ENCODE measurements at regions not wholly inside any gene's neighbourhood (a gene's known extent, or its start where the extent isn't known, plus 50 kb on each side); places are given as distances from the start of the nearest gene placed in this dataset.

GRCh38 chr9:126080641-126081040, 246.0 kb upstream of the MVB12B start:
- no peak for TF ChIP-seq TOX (CRISPR knock-in tag; IDR thresholded peaks at IDR 0.05; ENCODE audit: borderline replicate concordance)
- no peak for TF ChIP-seq ZFP30 (CRISPR knock-in tag; IDR thresholded peaks at IDR 0.05)
- TF ChIP-seq OSR1 (CRISPR knock-in tag; IDR thresholded peaks at IDR 0.05) = no peak
- TF ChIP-seq ZFP3 (CRISPR knock-in tag; IDR thresholded peaks at IDR 0.05) = no peak
- no peak for TF ChIP-seq ARNTL (CRISPR knock-in tag; IDR thresholded peaks at IDR 0.05; ENCODE audit: borderline replicate concordance, low read depth)
- no peak for TF ChIP-seq CSRNP3 (CRISPR knock-in tag; IDR thresholded peaks at IDR 0.05)
- TF ChIP-seq ZNF70 (CRISPR knock-in tag; IDR thresholded peaks at IDR 0.05) = no peak
- TF ChIP-seq RARB (CRISPR knock-in tag; IDR thresholded peaks at IDR 0.05) = no peak
- TF ChIP-seq SNAI2 (CRISPR knock-in tag; IDR thresholded peaks at IDR 0.05) = no peak
- TF ChIP-seq ZNF8 (CRISPR knock-in tag; IDR thresholded peaks at IDR 0.05) = no peak
- no peak for TF ChIP-seq ESRRG (CRISPR knock-in tag; IDR thresholded peaks at IDR 0.05)
- ATAC-seq = no peak

- no peak for ATAC-seq
- no peak for TF ChIP-seq ARNTL (CRISPR knock-in tag; IDR thresholded peaks at IDR 0.05; ENCODE audit: borderline replicate concordance, low read depth)
- no peak for TF ChIP-seq RARB (CRISPR knock-in tag; IDR thresholded peaks at IDR 0.05)
- no peak for TF ChIP-seq TOX (CRISPR knock-in tag; IDR thresholded peaks at IDR 0.05; ENCODE audit: borderline replicate concordance)
- no peak for TF ChIP-seq ZFP30 (CRISPR knock-in tag; IDR thresholded peaks at IDR 0.05)
- TF ChIP-seq SNAI2 (CRISPR knock-in tag; IDR thresholded peaks at IDR 0.05) = no peak
- no peak for TF ChIP-seq POU6F1 (CRISPR knock-in tag; IDR thresholded peaks at IDR 0.05; ENCODE audit: borderline replicate concordance, low read depth)
- TF ChIP-seq ZNF565 (CRISPR knock-in tag; conservative IDR thresholded peaks at IDR 0.05; ENCODE audit: low read depth) = no peak
- no peak for TF ChIP-seq ZC3H10 (CRISPR knock-in tag; IDR thresholded peaks at IDR 0.05)
- TF ChIP-seq BACH2 (CRISPR knock-in tag; IDR thresholded peaks at IDR 0.05; ENCODE audit: borderline replicate concordance) = no peak
- no peak for TF ChIP-seq PATZ1 (CRISPR knock-in tag; IDR thresholded peaks at IDR 0.05; ENCODE audit: borderline replicate concordance)
- TF ChIP-seq ZNF70 (CRISPR knock-in tag; IDR thresholded peaks at IDR 0.05) = no peak
- TF ChIP-seq ZFP3 (CRISPR knock-in tag; IDR thresholded peaks at IDR 0.05) = no peak
- TF ChIP-seq ESRRG (CRISPR knock-in tag; IDR thresholded peaks at IDR 0.05) = no peak
- no peak for TF ChIP-seq GLIS3 (CRISPR knock-in tag; IDR thresholded peaks at IDR 0.05)
- TF ChIP-seq TCF4 (CRISPR knock-in tag; IDR thresholded peaks at IDR 0.05; ENCODE audit: borderline replicate concordance) = no peak
- no peak for TF ChIP-seq ZNF8 (CRISPR knock-in tag; IDR thresholded peaks at IDR 0.05)
- no peak for TF ChIP-seq PPARA (CRISPR knock-in tag; IDR thresholded peaks at IDR 0.05; ENCODE audit: borderline replicate concordance)
Observed at GRCh38 chr9:126081746-126082145, 244.9 kb upstream of the MVB12B start.

GRCh38 chr9:126084008-126084407, 242.6 kb upstream of the MVB12B start:
- no peak for ATAC-seq

More at GRCh38 chr9:126084008-126084407, 242.6 kb upstream of the MVB12B start:
- TF ChIP-seq TCF4 (CRISPR knock-in tag; IDR thresholded peaks at IDR 0.05; ENCODE audit: borderline replicate concordance) (no peak), ZNF70 (CRISPR knock-in tag; IDR thresholded peaks at IDR 0.05) (no peak), TSHZ2 (CRISPR knock-in tag; IDR thresholded peaks at IDR 0.05) (no peak), PATZ1 (CRISPR knock-in tag; IDR thresholded peaks at IDR 0.05; ENCODE audit: borderline replicate concordance) (no peak), SNAI2 (CRISPR knock-in tag; IDR thresholded peaks at IDR 0.05) (no peak), PPARA (CRISPR knock-in tag; IDR thresholded peaks at IDR 0.05; ENCODE audit: borderline replicate concordance) (no peak), GLIS3 (CRISPR knock-in tag; IDR thresholded peaks at IDR 0.05) (no peak), ESRRG (CRISPR knock-in tag; IDR thresholded peaks at IDR 0.05) (no peak), POU6F1 (CRISPR knock-in tag; IDR thresholded peaks at IDR 0.05; ENCODE audit: borderline replicate concordance, low read depth) (no peak), ZC3H10 (CRISPR knock-in tag; IDR thresholded peaks at IDR 0.05) (no peak), ZFP3 (CRISPR knock-in tag; IDR thresholded peaks at IDR 0.05) (no peak)
